Mammary epithelial cell (primary cell): ENCODE measurements at regions not wholly inside any gene's neighbourhood (a gene's known extent, or its start where the extent isn't known, plus 50 kb on each side); places are given as distances from the start of the nearest gene placed in this dataset.

ENCODE experiments used
- EZH2 ChIP-seq: IDR thresholded peaks from 2 replicates; pipeline ENCODE4 v1.6.1; 2012; ENCODE audit warnings: low read length, inconsistent platforms, borderline replicate concordance
- TF ChIP-seq, protein P1 (sequence below), 2 donors: IDR thresholded peaks in 1 of 2; conservative IDR thresholded peaks in 1 of 2; 2 replicates each; pipeline ENCODE4 v1.5.1; 2011 to 2012; ENCODE audit warnings: inconsistent platforms in 2 of 2, low read length in 2 of 2, mild to moderate bottlenecking in 2 of 2, control low read depth in 1 of 2, low read depth in 1 of 2; ENCODE audit not compliant: insufficient read depth in 1 of 2; ENCODE audit errors: extremely low read depth in 1 of 2

- TF ChIP-seq, protein P1, sequence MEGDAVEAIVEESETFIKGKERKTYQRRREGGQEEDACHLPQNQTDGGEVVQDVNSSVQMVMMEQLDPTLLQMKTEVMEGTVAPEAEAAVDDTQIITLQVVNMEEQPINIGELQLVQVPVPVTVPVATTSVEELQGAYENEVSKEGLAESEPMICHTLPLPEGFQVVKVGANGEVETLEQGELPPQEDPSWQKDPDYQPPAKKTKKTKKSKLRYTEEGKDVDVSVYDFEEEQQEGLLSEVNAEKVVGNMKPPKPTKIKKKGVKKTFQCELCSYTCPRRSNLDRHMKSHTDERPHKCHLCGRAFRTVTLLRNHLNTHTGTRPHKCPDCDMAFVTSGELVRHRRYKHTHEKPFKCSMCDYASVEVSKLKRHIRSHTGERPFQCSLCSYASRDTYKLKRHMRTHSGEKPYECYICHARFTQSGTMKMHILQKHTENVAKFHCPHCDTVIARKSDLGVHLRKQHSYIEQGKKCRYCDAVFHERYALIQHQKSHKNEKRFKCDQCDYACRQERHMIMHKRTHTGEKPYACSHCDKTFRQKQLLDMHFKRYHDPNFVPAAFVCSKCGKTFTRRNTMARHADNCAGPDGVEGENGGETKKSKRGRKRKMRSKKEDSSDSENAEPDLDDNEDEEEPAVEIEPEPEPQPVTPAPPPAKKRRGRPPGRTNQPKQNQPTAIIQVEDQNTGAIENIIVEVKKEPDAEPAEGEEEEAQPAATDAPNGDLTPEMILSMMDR (conservative IDR thresholded peaks at IDR 0.05 in 1 of 2, IDR thresholded peaks at IDR 0.05 in 1 of 2; ENCODE audit: extremely low read depth in 1 of 2, insufficient read depth in 1 of 2, low read depth in 1 of 2, low read length in 2 of 2): no peak
- no peak for TF ChIP-seq EZH2
These were observed 126.1 kb downstream of the GAS1 start for GRCh38 chr9:86821006-86821845.
